Suprapubic skin (tissue), 4 donors: ENCODE measurements at regions not wholly inside any gene's neighbourhood (a gene's known extent, or its start where the extent isn't known, plus 50 kb on each side); places are given as distances from the start of the nearest gene placed in this dataset.

Source experiments
- CTCF ChIP-seq, 2 donors: fragments of 200-600 bp in 1 of 2; fragments of 450-650 bp in 1 of 2; sonication (generic) in 1 of 2; IDR thresholded peaks; one replicate each; pipeline ENCODE4 v1.5.1; 2016 to 2019; ENCODE audit warnings: antibody characterized with exemption in 2 of 2, mild to moderate bottlenecking in 1 of 2, moderate library complexity in 1 of 2
- POLR2A ChIP-seq, 2 donors: fragments of 450-650 bp; IDR thresholded peaks; one replicate each; pipeline ENCODE4 v1.6.1; 2017; ENCODE audit warnings: antibody characterized with exemption in 2 of 2, mild to moderate bottlenecking in 2 of 2, moderate library complexity in 2 of 2
- POLR2AphosphoS5 ChIP-seq, 3 donors: sonication (generic); formaldehyde crosslinking; IDR thresholded peaks; one replicate each; pipeline ENCODE4 v1.6.1; 2017; ENCODE audit warnings: antibody characterized with exemption in 3 of 3

GRCh38 chr7:130882396-130882795 is 148.4 kb upstream of the KLF14 start:
- TF ChIP-seq CTCF (IDR thresholded peaks at IDR 0.05): no peak
- no peak for TF ChIP-seq POLR2A (IDR thresholded peaks at IDR 0.05)
- TF ChIP-seq POLR2AphosphoS5 (IDR thresholded peaks at IDR 0.05): no peak
